ENCODE measurements at regions not wholly inside any gene's neighbourhood (a gene's known extent, or its start where the extent isn't known, plus 50 kb on each side); places are given as distances from the start of the nearest gene placed in this dataset.
"Not testable (repeated sequence)": the region's sequence is repeated elsewhere in the genome, so short reads cannot be mapped to it uniquely, and the experiment has no call there.

DNA sequence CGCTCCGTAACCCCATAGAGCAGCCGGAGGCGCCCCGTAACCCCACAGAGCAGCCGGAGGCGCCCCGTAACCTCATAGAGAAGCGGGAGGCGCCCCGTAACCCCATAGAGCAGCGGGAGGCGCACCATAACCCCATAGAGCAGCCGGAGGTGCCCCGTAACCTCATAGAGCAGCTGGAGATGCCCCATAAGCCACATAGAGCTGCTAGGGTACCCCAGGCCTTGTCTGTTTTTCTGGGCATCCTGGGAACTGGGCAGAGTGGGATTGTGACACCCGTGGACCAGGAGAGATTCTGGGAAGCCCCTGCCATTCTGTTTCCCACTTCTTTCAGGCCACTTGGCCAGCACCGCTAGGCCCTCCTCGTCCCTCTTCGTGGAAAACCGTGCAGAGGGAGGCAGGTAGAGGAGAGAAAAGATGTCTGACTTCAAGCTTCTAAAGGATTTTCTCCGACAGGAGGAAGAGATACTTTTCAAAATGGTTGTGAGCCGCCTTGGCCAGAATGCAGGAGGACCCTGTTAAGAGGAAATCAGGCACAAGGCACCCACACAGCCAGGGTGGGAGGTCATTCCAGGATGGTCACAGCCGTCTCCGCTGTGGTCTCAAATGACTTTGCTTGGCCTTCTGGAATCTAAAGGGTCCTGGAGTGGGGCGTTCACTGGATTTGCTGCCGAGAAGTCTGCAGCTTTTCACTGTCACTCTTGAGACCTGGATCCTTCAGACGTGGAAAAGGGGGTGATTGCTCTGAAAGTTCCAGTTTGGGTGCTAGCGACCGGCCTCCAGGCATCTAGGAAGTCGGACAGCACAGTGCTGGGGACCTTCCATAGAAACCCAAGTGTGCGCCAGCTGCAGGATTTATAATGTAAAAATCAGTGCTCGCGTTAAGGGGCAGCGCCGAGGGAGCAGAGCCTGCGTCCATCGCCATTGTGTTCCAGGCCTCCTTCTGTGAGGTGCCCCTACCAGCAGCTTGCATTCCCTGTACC, 178.3 kb upstream of the ZNF469 start:
- not testable (repeated sequence) for DNase-seq

DNA sequence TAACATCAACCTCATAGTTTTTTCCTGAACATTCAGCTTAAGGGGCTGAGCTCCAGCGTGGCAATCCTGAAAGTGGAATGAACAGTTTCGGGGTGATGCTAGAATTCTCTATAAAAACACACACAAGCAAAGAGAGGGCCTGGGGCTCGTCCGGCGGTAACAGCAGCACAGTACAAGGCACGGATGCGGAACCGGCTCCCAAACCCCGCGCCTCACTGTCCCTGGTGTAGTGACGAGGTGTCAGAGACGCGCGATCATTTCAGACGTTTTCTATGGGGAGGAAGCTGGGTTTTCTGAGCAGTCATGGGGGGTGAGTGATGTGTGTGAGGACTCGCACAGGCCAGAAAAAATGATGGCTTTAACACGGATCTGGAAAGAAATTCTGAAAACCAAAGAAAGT, 177.3 kb upstream of the ZNF469 start:
- DNase-seq, result not testable (repeated sequence)

GRCh38 chr16:88206006-88206405, 176.8 kb upstream of the ZNF469 start:
- not testable (repeated sequence) for DNase-seq

GRCh38 chr16:88206516-88206915, 176.2 kb upstream of the ZNF469 start:
- DNase-seq, result not testable (repeated sequence)

GRCh38 chr16:88208112-88208511, 174.6 kb upstream of the ZNF469 start:
- DNase-seq, result no peak

- not testable (repeated sequence) for DNase-seq
Observed at GRCh38 chr16:88208776-88209175, 174.0 kb upstream of the ZNF469 start.

DNA sequence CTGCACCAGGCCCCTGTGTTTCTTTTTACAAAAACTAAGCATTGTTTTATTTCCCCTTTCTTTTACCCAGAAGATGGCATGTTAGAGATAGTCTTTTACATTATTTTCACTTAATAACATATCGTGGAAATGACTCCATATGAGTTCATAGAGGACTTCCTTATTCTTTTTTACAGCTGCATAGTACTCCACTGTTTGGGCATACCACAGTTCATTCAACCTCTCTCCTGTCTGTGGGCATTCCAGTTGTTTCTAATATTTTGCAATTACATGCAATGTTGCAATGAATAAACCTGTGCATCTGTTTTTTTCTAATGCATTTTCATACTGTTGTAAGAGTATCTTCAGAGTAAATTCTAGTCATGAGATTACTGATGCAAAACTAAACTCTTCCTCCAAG, 173.2 kb upstream of the ZNF469 start:
- not testable (repeated sequence) for DNase-seq

GRCh38 chr16:88213937-88214336, 168.8 kb upstream of the ZNF469 start:
- DNase-seq, result not testable (repeated sequence)

DNA sequence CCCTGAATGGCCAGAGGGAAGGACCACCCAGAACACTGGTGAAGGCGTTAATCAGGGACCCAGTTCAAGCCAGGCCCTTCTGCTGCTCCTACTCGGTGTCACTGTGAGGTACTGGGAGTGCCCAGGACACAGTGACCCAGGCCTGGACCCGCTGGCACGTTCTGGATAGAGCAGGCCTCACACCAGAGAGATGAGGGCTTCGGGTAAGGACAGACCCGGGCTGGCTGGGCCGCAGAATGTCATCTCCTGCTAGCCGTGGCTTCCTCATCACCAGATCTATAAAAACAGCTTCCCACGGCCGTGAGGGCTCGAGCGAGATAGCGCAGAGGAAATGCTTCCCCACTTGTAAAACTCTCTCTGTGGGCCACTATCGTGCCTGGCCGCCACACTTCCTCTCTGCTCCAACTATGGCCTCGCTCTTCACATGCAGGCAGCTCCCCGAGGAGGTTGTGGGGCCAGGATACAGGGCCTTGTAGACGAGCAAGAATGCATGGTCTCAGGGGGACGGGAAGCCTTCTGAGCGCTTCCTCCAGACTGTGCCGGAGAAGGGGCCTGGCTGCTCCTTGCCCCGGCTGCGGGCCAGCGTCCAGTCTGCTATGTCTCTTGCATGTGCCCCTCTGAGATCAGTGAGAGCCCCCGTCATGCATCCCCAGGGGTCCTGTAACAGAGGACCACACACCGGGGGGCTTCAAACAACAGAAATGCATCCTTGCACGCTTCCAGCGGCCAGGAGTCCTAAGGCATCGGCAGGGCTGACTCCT, 161.6 kb upstream of the ZNF469 start:
- not testable (repeated sequence) for DNase-seq

GRCh38 chr16:88223696-88224095, 159.1 kb upstream of the ZNF469 start:
- DNase-seq, result not testable (repeated sequence)

DNA sequence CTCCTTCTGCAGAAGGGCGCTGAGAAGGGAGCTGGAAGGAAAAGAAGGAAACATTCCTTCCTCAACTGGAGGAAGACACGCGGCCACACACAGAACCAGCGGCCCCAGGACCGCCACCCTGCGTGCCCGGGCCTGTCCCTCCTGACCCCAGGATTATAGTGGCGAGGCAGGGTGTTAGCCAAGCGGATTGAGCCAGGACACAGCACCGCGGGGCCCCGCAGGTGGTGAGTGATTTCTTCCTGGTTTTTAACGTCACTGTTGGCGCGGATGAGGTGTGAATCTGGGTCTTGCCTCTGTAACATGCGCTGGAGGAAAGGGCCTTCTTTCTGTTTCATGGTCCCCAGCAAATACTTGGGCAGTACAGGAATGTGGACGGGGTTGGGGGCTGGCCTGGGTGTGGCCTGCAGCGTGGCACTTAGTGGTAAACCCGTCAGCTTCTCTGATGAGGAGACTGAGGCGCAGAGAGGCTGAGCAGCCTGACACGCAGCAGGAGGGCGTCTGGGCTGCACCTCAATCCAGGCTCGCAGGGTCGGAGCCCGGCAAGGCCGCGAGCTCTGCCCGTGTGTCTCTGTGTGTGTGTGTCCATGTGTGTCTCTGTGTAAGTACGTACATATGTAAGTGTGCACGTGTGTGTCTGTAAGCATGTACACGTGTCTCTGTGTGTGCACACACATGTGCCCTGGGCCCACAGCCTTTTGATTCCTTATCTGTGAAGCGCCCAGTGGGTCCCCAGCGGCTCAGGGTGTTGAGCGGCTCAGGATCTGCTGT, 158.4 kb upstream of the ZNF469 start:
- DNase-seq, result not testable (repeated sequence)

GRCh38 chr16:88225640-88226230, 157.0 kb upstream of the ZNF469 start:
- DNase-seq, result not testable (repeated sequence)

DNA sequence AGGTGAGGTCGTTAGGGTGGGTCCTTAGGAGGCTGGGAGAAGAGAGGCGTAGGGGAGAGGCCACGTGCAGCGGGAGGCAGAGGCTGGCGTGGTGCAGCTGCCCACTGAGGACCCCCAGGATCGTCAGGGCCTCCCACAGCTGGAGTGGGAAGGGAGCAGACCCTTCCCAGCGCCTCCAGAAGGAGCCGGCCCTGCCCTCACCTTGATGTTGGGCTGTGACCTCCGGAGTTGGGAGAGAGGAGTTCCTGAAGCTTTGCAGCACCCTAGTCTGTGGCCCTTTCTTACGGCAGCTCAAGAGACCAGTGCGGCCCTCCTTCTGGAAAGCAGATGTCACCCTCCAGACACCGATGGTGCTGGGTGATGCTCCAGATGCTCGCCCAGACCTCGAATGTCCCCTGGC, 156.5 kb upstream of the ZNF469 start:
- DNase-seq, result not testable (repeated sequence)

DNA sequence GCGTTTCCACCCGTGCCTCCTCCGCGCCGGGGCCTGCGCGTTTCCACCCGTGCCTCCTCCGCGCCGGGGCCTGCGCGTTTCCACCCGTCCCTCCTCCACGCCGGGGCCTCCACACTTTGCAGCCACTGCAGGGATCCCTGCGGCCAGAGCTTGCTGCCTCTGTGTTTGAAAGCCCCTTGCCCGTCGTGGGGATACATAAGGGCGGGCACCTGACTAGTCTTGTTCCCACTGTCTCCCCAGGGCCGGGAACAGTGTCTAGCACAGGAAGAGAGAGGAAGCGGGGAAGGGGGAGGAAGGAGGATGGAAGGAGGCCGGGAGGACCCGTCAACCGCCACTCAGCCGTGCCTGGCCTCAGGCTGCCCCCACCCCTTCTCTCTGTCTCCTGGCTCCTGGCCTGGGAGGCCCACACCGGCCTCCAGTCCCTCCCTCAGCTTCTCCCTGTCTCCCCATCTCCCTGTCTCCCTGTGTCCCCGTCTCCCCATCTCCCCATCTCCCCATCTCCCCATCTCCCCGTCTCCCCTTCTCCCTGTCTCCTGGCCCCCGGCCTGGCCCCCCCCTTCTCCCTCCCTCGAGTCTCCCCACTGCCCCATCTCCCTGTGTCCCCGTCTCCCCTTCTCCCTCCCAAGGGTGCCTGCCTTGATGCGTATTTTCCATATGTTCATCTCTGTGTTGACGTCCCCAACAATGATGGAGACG, 155.6 kb upstream of the ZNF469 start:
- not testable (repeated sequence) for DNase-seq

DNA sequence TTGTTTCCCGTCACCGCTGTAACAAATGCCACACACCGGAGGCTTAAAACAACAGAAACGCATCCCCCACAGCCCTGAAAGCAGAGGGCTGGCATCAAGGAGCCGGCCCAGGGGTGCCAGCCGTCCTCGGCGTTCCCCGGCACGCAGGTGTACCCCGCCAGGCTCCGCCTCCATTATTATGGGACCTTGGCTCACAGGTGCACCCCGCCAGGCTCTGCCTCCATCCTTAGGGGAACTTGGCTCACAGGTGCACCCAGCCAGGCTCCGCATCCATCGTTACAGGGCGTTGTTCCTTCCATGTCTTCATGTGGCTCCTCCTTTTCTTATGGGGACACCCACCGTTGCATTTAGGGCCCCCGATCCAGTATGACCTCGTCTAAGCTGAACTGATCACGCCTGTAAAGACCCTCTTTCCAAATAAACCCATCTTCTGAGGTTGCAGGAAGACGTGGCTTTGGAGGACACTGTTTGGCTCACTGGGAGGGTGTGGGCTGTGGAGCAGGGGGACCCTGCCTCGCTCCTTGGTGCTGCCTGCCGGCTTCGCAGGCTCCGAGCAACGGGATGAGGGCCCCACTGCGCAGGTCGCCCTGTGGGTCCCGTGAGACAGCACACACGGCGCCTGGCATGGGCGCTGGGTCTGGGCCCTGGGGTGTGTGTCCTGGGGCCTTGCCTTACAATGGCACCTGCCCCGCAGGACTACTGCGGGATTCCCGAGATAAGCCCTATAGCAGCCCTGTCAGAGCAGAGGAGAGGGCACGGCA, 154.9 kb upstream of the ZNF469 start:
- DNase-seq, result not testable (repeated sequence)

- DNase-seq, result not testable (repeated sequence)
Observed at GRCh38 chr16:88228751-88229150, 154.0 kb upstream of the ZNF469 start.

DNA sequence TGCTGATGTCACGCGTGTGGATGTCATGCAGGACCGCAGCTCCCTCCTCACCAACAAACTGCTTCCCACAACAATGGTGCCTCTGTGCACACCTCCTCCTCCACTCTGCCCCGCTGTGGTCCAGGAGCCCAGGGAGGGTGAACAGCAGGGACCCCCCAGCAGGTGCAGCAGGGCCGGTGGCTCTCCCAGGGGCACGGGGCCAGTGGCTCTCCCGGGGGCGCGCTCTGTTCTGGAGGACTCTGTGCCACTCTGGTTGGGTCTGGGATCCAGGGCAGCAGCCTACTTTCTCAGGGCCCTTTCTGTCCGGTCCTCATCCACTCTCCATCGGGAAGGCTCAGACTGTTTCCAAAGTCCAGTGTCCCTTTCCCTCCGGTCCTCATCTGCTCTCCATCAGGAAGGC, 153.0 kb upstream of the ZNF469 start:
- DNase-seq, result not testable (repeated sequence)

- not testable (repeated sequence) for DNase-seq
Observed at GRCh38 chr16:88230276-88230966, 152.3 kb upstream of the ZNF469 start.

- not testable (repeated sequence) for DNase-seq
Observed at GRCh38 chr16:88230967-88231615, 151.7 kb upstream of the ZNF469 start.

GRCh38 chr16:88231839-88232238, 150.9 kb upstream of the ZNF469 start:
- not testable (repeated sequence) for DNase-seq
